Calu3 (cell line): ENCODE measurements at regions not wholly inside any gene's neighbourhood (a gene's known extent, or its start where the extent isn't known, plus 50 kb on each side); places are given as distances from the start of the nearest gene placed in this dataset.
A peak's percentile ranks its signal among the peaks of the same experiment; 100 is the strongest.

Experiments
- BruUV-seq: library from RNA; stranded (reverse); fragments of 400-500 nt; replicated peaks from 2 replicates; lab custom pipeline; 2021; lab: Mats Ljungman, UMichigan
- CTCF ChIA-PET: fragments of 300-600 bp; sonication (Branson Sonifier 250); formaldehyde crosslinking; loops from one replicate; lab custom pipeline; 2022; ENCODE audit warnings: antibody characterized with exemption; lab: Charles Lee
- DNase-seq: peaks from one replicate; pipeline ENCODE4 v3.0.0; 2022
- H3K27ac Mint-ChIP-seq: one replicate; pipeline ENCODE4 v1.8.0; 2022; ENCODE audit warnings: mixed read lengths; ENCODE audit not compliant: unreplicated experiment
- H3K27me3 Mint-ChIP-seq: one replicate; pipeline ENCODE4 v1.8.0; 2022; ENCODE audit warnings: mixed read lengths; ENCODE audit not compliant: unreplicated experiment
- H3K36me3 Mint-ChIP-seq: one replicate; pipeline ENCODE4 v1.8.0; 2022; ENCODE audit warnings: mild to moderate bottlenecking, moderate library complexity, mixed read lengths; ENCODE audit not compliant: insufficient read depth, unreplicated experiment
- H3K4me1 Mint-ChIP-seq: one replicate; pipeline ENCODE4 v1.8.0; 2022; ENCODE audit warnings: mild to moderate bottlenecking, low read depth, mixed read lengths; ENCODE audit not compliant: unreplicated experiment
- H3K4me3 Mint-ChIP-seq: one replicate; pipeline ENCODE4 v1.8.0; 2022; ENCODE audit warnings: mild to moderate bottlenecking, low read depth, moderate library complexity, mixed read lengths; ENCODE audit not compliant: unreplicated experiment
- H3K9me3 Mint-ChIP-seq: one replicate; pipeline ENCODE4 v1.8.0; 2022; ENCODE audit warnings: low read depth, mixed read lengths; ENCODE audit not compliant: unreplicated experiment
- CTCF ChIP-seq: fragments of 200-600 bp; IDR thresholded peaks from one replicate; pipeline ENCODE4 v1.8.0; 2022; ENCODE audit warnings: antibody characterized with exemption; ENCODE audit not compliant: unreplicated experiment
- intact Hi-C: fragments of 100-400 bp; cut with micrococcal nuclease; formaldehyde crosslinking; loops from one replicate; pipeline ENCODE4 v1.10.0; 2022; ENCODE audit not compliant: unreplicated experiment

DNA sequence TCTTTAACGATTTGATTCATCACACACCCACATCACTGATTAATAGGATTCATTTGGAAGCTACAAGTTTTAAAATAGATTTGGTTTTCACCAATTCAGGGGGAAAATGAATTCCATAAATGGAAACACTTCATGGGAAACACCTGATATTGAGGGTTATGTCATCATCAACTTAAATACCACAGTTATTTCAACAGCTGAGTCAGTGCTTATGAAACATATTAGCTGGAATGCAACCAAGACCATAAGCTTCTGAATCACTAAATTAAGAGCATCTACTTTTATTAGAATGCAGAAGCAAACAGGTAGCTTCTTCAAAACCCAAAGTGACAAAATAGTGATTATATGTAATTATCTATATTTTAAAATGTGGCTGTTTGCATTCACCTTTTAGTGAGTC is 207.8 kb upstream of the DCAF8L1 start:
- intact Hi-C loops = no loop called here
- CTCF ChIA-PET = interaction anchor here (1.0 kb wide), 1 partner anchor 1714 kb away, joined by 3 read pairs; no protein-coding TSS in a partner anchor
- Mint-ChIP-seq H3K9me3 (peaks cover 2% of the 10 kb centered on the region), H3K27me3 (no peaks in the 10 kb centered on the region), H3K27ac (peak overlapping the region; percentile 84), H3K4me3 (no peak overlapping the region), H3K36me3 (no peaks in the 10 kb centered on the region), H3K4me1 (no peaks in the 10 kb centered on the region)
- no peak for DNase-seq
- BruUV-seq = no TSS peak
- TF ChIP-seq CTCF = no peak

DNA sequence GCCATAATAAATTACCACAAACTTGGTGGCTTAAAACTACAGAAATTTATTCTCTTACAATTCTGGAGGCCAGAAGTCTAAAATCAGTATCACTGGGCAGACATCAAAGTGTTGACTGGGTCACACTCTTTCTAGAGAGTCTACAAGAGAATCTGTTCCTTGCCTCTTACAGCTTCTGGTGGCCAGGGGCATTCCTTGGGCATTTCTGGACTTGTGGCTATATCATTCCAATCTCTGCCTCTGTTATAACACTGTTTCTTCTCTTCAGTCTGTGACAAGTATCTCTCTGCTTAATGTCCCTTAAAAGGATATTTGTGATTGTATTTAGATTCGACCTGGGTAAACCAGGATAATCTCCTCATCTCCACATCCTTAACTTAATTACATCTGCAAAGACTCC is 207.3 kb upstream of the DCAF8L1 start:
- DNase-seq = no peak
- H3K27ac Mint-ChIP-seq = peak overlapping the region; percentile 84
- CTCF ChIA-PET = no interaction called here
- no peak for TF ChIP-seq CTCF
- no TSS peak for BruUV-seq
- H3K27me3 Mint-ChIP-seq = no peaks in the 10 kb centered on the region
- intact Hi-C loops = no loop called here
- peaks cover 2% of the 10 kb centered on the region for H3K9me3 Mint-ChIP-seq
- no peak overlapping the region for H3K4me3 Mint-ChIP-seq
- H3K36me3 Mint-ChIP-seq = no peaks in the 10 kb centered on the region
- H3K4me1 Mint-ChIP-seq = no peaks in the 10 kb centered on the region

DNA sequence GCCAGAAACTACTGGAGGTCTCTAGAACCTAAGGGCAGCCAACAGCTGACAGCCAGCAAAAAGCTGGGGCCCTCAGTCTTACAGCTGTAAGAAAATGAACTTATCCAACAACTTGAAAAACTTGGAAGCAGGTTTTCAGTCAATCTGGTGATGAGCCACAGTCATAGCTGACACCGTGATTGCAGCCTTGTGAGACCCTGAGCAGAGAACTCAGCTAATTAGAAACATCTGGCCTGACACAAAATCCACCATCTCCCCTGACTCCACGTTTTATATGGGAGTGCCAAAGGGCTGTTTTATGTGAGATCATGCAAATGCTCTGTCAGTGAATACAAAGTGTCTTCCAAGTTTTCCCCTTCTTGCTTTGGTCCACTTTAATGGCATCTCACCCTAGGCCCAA is 198.8 kb upstream of the DCAF8L1 start:
- CTCF ChIA-PET = no interaction called here
- H3K4me3 Mint-ChIP-seq = no peak overlapping the region
- no peaks in the 10 kb centered on the region for H3K27me3 Mint-ChIP-seq
- intact Hi-C loops = no loop called here
- H3K36me3 Mint-ChIP-seq = no peaks in the 10 kb centered on the region
- H3K9me3 Mint-ChIP-seq = no peaks in the 10 kb centered on the region
- TF ChIP-seq CTCF = no peak
- no peak for DNase-seq
- no TSS peak for BruUV-seq
- H3K27ac Mint-ChIP-seq = no peak overlapping the region
- H3K4me1 Mint-ChIP-seq = no peaks in the 10 kb centered on the region

GRCh38 chrX:28178206-28178605 is 197.0 kb upstream of the DCAF8L1 start:
- H3K27ac Mint-ChIP-seq = no peak overlapping the region
- no TSS peak for BruUV-seq
- intact Hi-C loops = no loop called here
- no peak overlapping the region for H3K4me3 Mint-ChIP-seq
- H3K4me1 Mint-ChIP-seq = no peaks in the 10 kb centered on the region
- no peak for TF ChIP-seq CTCF
- no peaks in the 10 kb centered on the region for H3K36me3 Mint-ChIP-seq
- DNase-seq = no peak
- H3K27me3 Mint-ChIP-seq = no peaks in the 10 kb centered on the region
- CTCF ChIA-PET = no interaction called here
- no peaks in the 10 kb centered on the region for H3K9me3 Mint-ChIP-seq
